ENCODE measurements at regions not wholly inside any gene's neighbourhood (a gene's known extent, or its start where the extent isn't known, plus 50 kb on each side); places are given as distances from the start of the nearest gene placed in this dataset.

DNA sequence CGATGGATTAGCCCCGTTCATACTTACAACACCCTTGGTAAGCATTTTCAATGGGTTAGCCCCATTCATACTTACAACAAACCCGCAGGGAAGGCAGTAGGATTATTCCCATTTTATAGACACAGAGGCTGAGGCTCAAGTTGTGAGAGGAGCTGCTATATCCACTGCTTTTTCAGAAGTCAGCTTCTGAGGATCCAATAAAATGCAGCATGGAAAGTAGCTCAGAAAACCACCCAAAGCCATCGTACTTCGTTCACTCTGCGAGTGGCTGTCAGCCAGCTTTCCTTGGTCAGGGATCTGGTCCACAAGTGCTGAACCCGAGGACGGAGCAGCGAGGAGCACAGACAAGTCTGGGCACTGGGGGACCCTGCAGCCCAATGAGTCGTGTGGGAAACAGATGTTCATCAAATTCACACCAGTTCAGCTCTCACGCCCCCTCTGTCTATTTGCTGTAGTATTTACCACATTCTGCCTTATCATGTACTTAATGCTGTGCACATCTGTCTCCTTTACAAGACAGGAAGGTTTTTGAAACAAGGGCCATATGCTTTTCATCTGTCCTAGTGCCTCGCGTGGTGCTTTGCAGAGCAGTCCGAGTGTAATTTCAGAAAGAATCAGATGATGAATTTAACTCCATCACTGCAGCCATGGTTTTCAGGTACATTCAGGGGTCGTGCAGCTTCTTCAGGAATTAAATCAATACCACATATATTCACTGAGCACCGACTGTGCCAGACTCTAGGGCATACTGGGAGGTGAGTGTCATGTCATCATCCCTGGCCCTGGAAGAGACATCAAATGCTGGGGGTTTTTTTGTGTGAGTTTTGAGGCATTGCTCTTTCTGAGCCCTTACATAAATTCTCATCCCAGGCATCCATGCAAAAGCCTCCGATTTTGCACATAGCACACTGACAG is 256.9 kb downstream of the CDH26 start:
- Histone ChIP-seq H3K36me3 (ENCODE audit: low read depth) (no peaks in the 10 kb centered on the region), H3K4me1 (ENCODE audit: low read depth) (no peaks in the 10 kb centered on the region), H3K4me3 (no peak overlapping the region), H3K9me3 (no peaks in the 10 kb centered on the region)
- intact Hi-C loops (cut with DNase I, micrococcal nuclease), result no loop called here
- ATAC-seq, result no peak
- no peak for DNase-seq
- TF ChIP-seq CTCF (IDR thresholded peaks at IDR 0.05), result no peak

DNA sequence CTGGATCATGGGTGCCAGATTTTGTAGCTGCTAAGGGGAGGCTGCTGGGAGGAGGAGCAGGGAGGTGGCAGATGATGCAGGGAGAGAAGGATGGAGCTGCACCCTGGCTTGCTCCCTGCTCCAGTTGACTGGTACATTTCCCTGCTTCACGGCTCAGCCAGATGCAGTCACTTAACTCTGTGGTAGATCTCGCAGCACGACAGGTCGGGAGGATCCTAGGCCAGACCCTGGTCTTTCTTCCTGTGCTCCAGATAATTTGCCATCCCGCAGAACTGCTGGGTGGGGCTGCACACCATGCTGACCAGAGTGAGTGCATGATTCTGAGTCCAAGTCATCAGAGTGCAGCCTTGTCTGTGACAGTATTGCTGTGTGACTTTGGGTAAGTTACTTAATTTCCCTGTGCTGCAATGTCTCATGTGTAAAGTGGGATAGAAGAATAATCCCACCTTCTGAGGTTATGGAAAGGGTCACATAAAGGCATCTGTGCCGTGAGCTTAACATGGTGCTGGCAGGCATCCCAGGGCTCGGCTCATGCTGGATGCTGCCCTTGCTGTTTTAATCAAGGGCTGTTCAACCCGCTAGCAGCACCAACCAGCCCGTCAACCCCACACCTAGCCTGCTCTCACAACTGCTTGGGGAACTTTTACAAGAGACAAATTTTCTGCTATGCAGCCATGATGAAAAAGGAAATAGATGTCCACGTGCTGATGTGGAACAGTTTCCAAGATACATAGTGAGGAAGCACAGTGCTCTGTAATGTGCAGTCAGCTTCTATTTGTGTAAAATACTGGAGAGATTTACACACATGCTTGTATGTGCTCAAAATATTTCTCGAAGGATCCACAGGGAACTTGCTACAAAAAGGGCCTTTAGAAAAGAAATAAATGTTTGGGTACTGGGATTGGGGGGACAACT is 257.9 kb downstream of the CDH26 start:
- intact Hi-C loops (cut with DNase I, micrococcal nuclease), result no loop called here
- no peak for ATAC-seq
- H3K9me3 ChIP-seq, result no peaks in the 10 kb centered on the region
- no peaks in the 10 kb centered on the region for H3K4me1 ChIP-seq (ENCODE audit: low read depth)
- no peak overlapping the region for H3K4me3 ChIP-seq
- no peak for DNase-seq
- TF ChIP-seq CTCF (IDR thresholded peaks at IDR 0.05), result no peak
- no peaks in the 10 kb centered on the region for H3K36me3 ChIP-seq (ENCODE audit: low read depth)

GRCh38 chr20:60219231-60219630 is 261.0 kb downstream of the CDH26 start:
- TF ChIP-seq CTCF (IDR thresholded peaks at IDR 0.05), result no peak
- DNase-seq, result no peak
- H3K36me3 ChIP-seq (ENCODE audit: low read depth), result no peaks in the 10 kb centered on the region
- H3K9me3 ChIP-seq, result no peaks in the 10 kb centered on the region
- intact Hi-C loops (cut with DNase I, micrococcal nuclease), result no loop called here
- H3K4me3 ChIP-seq, result no peak overlapping the region
- no peak for ATAC-seq
- no peaks in the 10 kb centered on the region for H3K4me1 ChIP-seq (ENCODE audit: low read depth)

DNA sequence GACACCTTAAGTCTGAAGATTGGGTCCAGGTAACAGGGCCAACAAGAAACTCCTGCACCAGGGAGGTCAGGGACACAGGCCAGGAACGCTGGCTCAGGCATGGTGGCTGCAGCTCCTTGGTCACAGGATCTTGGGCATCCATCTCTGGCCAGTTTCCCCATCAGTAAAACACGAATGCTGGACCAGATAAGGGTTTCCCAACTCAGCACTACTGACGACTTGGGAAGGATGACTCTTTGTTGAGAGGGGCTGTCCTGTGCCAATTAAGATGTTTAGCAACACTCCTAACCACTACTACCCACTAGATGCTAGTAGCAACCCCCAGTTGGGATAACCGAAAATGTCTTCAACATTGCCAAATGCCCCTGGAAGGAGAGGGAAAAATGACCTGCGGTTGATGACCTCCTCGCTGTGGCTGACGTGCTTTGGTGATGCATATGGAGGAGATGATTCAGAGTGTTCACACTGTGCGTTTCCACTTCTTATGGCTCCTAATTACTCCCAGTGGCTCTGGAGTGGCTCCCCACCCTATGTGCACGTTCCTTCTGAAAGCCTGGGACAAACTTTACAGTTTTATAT is 261.9 kb downstream of the CDH26 start:
- Histone ChIP-seq H3K4me1 (ENCODE audit: low read depth) (no peaks in the 10 kb centered on the region), H3K36me3 (ENCODE audit: low read depth) (no peaks in the 10 kb centered on the region), H3K9me3 (no peaks in the 10 kb centered on the region), H3K4me3 (no peak overlapping the region)
- DNase-seq, result no peak
- TF ChIP-seq CTCF (IDR thresholded peaks at IDR 0.05), result no peak
- intact Hi-C loops (cut with DNase I, micrococcal nuclease), result no loop called here
- ATAC-seq, result peak; percentile 48

- Histone ChIP-seq H3K36me3 (ENCODE audit: low read depth) (no peaks in the 10 kb centered on the region), H3K4me3 (no peak overlapping the region), H3K9me3 (no peaks in the 10 kb centered on the region), H3K4me1 (ENCODE audit: low read depth) (no peaks in the 10 kb centered on the region)
- no peak for TF ChIP-seq CTCF (IDR thresholded peaks at IDR 0.05)
- ATAC-seq (no peak), DNase-seq (no peak)
- intact Hi-C loops (cut with DNase I, micrococcal nuclease), result no loop called here
Measured at GRCh38 chr20:60220706-60221105, 262.5 kb downstream of the CDH26 start.
